PC-9 (cell line): ENCODE measurements at regions not wholly inside any gene's neighbourhood (a gene's known extent, or its start where the extent isn't known, plus 50 kb on each side); places are given as distances from the start of the nearest gene placed in this dataset.

Experiments used
- BruUV-seq: library from RNA; stranded (reverse); fragments of 400-500 nt; replicated peaks from 2 replicates; lab custom pipeline; 2021; lab: Mats Ljungman, UMichigan
- CTCF ChIA-PET: fragments of 300-600 bp; sonication (Branson Sonifier 250); formaldehyde crosslinking; loops from one replicate; lab custom pipeline; 2022; ENCODE audit warnings: antibody characterized with exemption; lab: Charles Lee
- POLR2A ChIA-PET: fragments of 300-600 bp; sonication (Branson Sonifier 250); formaldehyde crosslinking; loops from one replicate; lab custom pipeline; 2022; ENCODE audit warnings: antibody characterized with exemption; ENCODE audit not compliant: unreplicated experiment; lab: Charles Lee
- DNase-seq, 2 experiments: peaks; one replicate each; pipeline versions ENCODE4 v3.0.0 to v3.0.0-alpha.2; 2015 to 2022; ENCODE audit warnings: mixed read lengths in 1 of 2
- H2AFZ ChIP-seq: fragments of 200-600 bp; sonication (generic); 2 replicates; pipeline ENCODE4 v1.8.1; 2017; ENCODE audit warnings: antibody characterized with exemption
- H3F3A ChIP-seq: fragments of 200-600 bp; sonication (generic); 2 replicates; pipeline ENCODE4 v1.8.1; 2017; ENCODE audit warnings: antibody characterized with exemption, mild to moderate bottlenecking, low read depth; ENCODE audit not compliant: insufficient read depth
- H3K27ac ChIP-seq: fragments of 200-600 bp; sonication (generic); 2 replicates; pipeline ENCODE4 v1.6.1; 2016; ENCODE audit warnings: mixed run types
- H3K27me3 ChIP-seq: fragments of 200-600 bp; sonication (generic); 2 replicates; pipeline ENCODE4 v1.6.1; 2016; ENCODE audit warnings: low read depth, mixed run types; ENCODE audit not compliant: insufficient read depth
- H3K36me3 ChIP-seq: fragments of 200-600 bp; sonication (generic); 2 replicates; pipeline ENCODE4 v1.6.1; 2016; ENCODE audit warnings: low read depth, mixed run types
- H3K4me1 ChIP-seq: fragments of 200-600 bp; sonication (generic); replicated peaks from 2 replicates; pipeline ENCODE4 v1.6.1; 2016; ENCODE audit warnings: mixed run types; ENCODE audit not compliant: insufficient read depth
- H3K4me2 ChIP-seq: fragments of 200-600 bp; sonication (generic); 2 replicates; pipeline ENCODE4 v1.6.1; 2017; ENCODE audit warnings: mixed run types
- H3K4me3 ChIP-seq: fragments of 200-600 bp; sonication (generic); 2 replicates; pipeline ENCODE4 v1.6.1; 2016; ENCODE audit warnings: mixed run types
- H3K79me2 ChIP-seq: fragments of 200-600 bp; sonication (generic); 2 replicates; pipeline ENCODE4 v1.6.1; 2017; ENCODE audit warnings: low read depth, mixed run types
- H3K9me2 ChIP-seq: fragments of 200-600 bp; sonication (generic); 2 replicates; pipeline ENCODE4 v1.8.1; 2017; ENCODE audit warnings: mild to moderate bottlenecking; ENCODE audit not compliant: insufficient read depth
- H3K9me3 ChIP-seq: fragments of 200-600 bp; sonication (generic); 2 replicates; pipeline ENCODE4 v1.8.1; 2016; ENCODE audit warnings: low read depth; ENCODE audit not compliant: insufficient read depth
- H4K20me1 ChIP-seq: fragments of 200-600 bp; sonication (generic); 2 replicates; pipeline ENCODE4 v1.8.1; 2017; ENCODE audit not compliant: insufficient read depth
- CTCF ChIP-seq: fragments of 200-600 bp; sonication (generic); conservative IDR thresholded peaks from 2 replicates; pipeline ENCODE4 v1.6.1; 2017; ENCODE audit warnings: mixed run types, antibody characterized with exemption, mild to moderate bottlenecking, moderate library complexity
- EZH2 ChIP-seq: fragments of 200-600 bp; sonication (generic); IDR thresholded peaks from 2 replicates; pipeline ENCODE4 v1.8.0; 2017; ENCODE audit warnings: antibody characterized with exemption, low read depth
- intact Hi-C: fragments of 100-400 bp; cut with micrococcal nuclease; formaldehyde crosslinking; loops from one replicate; pipeline ENCODE4 v1.10.0; 2022; ENCODE audit not compliant: unreplicated experiment

- DNase-seq, result no peak
- TF ChIP-seq EZH2 (no peak), CTCF (no peak)
- H2AFZ ChIP-seq, result no peak overlapping the region
- H3K4me3 ChIP-seq, result no peak overlapping the region
- no peaks in the 10 kb centered on the region for H3K36me3 ChIP-seq
- no peaks in the 10 kb centered on the region for H3K79me2 ChIP-seq
- H3K4me1 ChIP-seq, result no peaks in the 10 kb centered on the region
- H4K20me1 ChIP-seq, result no peaks in the 10 kb centered on the region
- no peak overlapping the region for H3K27ac ChIP-seq
- intact Hi-C loops, result no loop called here
- H3K9me3 ChIP-seq, result no peaks in the 10 kb centered on the region
- H3F3A ChIP-seq, result no peaks in the 10 kb centered on the region
- H3K4me2 ChIP-seq, result no peak overlapping the region
- H3K9me2 ChIP-seq, result no peaks in the 10 kb centered on the region
- H3K27me3 ChIP-seq, result no peaks in the 10 kb centered on the region
- ChIA-PET POLR2A (no interaction called here), CTCF (no interaction called here)
- no TSS peak for BruUV-seq
These were observed 1624.9 kb downstream of the GRIK2 start for GRCh38 chr6:103018426-103018825.

- H3K9me3 ChIP-seq, result no peaks in the 10 kb centered on the region
- no peaks in the 10 kb centered on the region for H3K27me3 ChIP-seq
- no peaks in the 10 kb centered on the region for H4K20me1 ChIP-seq
- H3K4me2 ChIP-seq, result no peak overlapping the region
- CTCF ChIA-PET, result no interaction called here
- H3K36me3 ChIP-seq, result no peaks in the 10 kb centered on the region
- no peak for DNase-seq
- no peaks in the 10 kb centered on the region for H3K79me2 ChIP-seq
- BruUV-seq, result no TSS peak
- TF ChIP-seq CTCF (no peak), EZH2 (no peak)
- intact Hi-C loops, result no loop called here
- POLR2A ChIA-PET, result no interaction called here
- H3K4me1 ChIP-seq, result no peaks in the 10 kb centered on the region
- H2AFZ ChIP-seq, result no peak overlapping the region
- H3K27ac ChIP-seq, result no peak overlapping the region
- H3K4me3 ChIP-seq, result no peak overlapping the region
- H3K9me2 ChIP-seq, result no peaks in the 10 kb centered on the region
- no peaks in the 10 kb centered on the region for H3F3A ChIP-seq
These were observed 1624.4 kb downstream of the GRIK2 start for GRCh38 chr6:103017878-103018277.

GRCh38 chr6:103011605-103012004, 1618.1 kb downstream of the GRIK2 start:
- no peak overlapping the region for H2AFZ ChIP-seq
- TF ChIP-seq CTCF (no peak), EZH2 (no peak)
- H4K20me1 ChIP-seq, result no peaks in the 10 kb centered on the region
- BruUV-seq, result no TSS peak
- H3K36me3 ChIP-seq, result no peaks in the 10 kb centered on the region
- no peak overlapping the region for H3K4me2 ChIP-seq
- intact Hi-C loops, result no loop called here
- H3K4me3 ChIP-seq, result no peak overlapping the region
- H3F3A ChIP-seq, result no peaks in the 10 kb centered on the region
- H3K79me2 ChIP-seq, result no peaks in the 10 kb centered on the region
- H3K9me2 ChIP-seq, result no peaks in the 10 kb centered on the region
- ChIA-PET CTCF (no interaction called here), POLR2A (no interaction called here)
- H3K9me3 ChIP-seq, result no peaks in the 10 kb centered on the region
- H3K27ac ChIP-seq, result no peak overlapping the region
- no peaks in the 10 kb centered on the region for H3K27me3 ChIP-seq
- no peak for DNase-seq
- H3K4me1 ChIP-seq, result no peaks in the 10 kb centered on the region
